Mesenchymal stem cell (in vitro differentiated cells and primary cell): ENCODE measurements at regions not wholly inside any gene's neighbourhood (a gene's known extent, or its start where the extent isn't known, plus 50 kb on each side); places are given as distances from the start of the nearest gene placed in this dataset.

Source experiments
- DNase-seq: peaks from one replicate; pipeline ENCODE4 v3.0.0-alpha.2; 2013
- H2AFZ ChIP-seq: one replicate; pipeline ENCODE4 v1.6.1; 2013; ENCODE audit warnings: low read depth, mild to moderate bottlenecking, control low read depth, inconsistent platforms, low read length, moderate library complexity
- H2AK5ac ChIP-seq: 2 replicates; pipeline ENCODE4 v1.6.1; 2013; ENCODE audit warnings: low read length, moderate library complexity, mild to moderate bottlenecking, inconsistent platforms; ENCODE audit not compliant: severe bottlenecking
- H2BK120ac ChIP-seq: one replicate; pipeline ENCODE4 v1.6.1; 2013; ENCODE audit warnings: low read depth, mild to moderate bottlenecking, inconsistent platforms, low read length, moderate library complexity
- H2BK12ac ChIP-seq, 2 experiments: one replicate each; pipeline ENCODE4 v1.6.1; 2013; ENCODE audit warnings: inconsistent platforms in 2 of 2, low read length in 2 of 2, mild to moderate bottlenecking in 2 of 2, moderate library complexity in 2 of 2, control low read depth in 1 of 2
- H2BK15ac ChIP-seq: one replicate; pipeline ENCODE4 v1.6.1; 2013; ENCODE audit warnings: mild to moderate bottlenecking, low read depth, inconsistent platforms; ENCODE audit not compliant: poor library complexity, severe bottlenecking
- H2BK5ac ChIP-seq: 2 replicates; pipeline ENCODE4 v1.6.1; 2013; ENCODE audit warnings: low read depth, mild to moderate bottlenecking, low read length, control low read depth, inconsistent platforms; ENCODE audit not compliant: poor library complexity, severe bottlenecking
- H3K14ac ChIP-seq, 2 experiments: one replicate each; pipeline ENCODE4 v1.6.1; 2013; ENCODE audit warnings: inconsistent platforms in 2 of 2, low read length in 2 of 2, control low read depth in 1 of 2, mild to moderate bottlenecking in 1 of 2, moderate library complexity in 1 of 2
- H3K18ac ChIP-seq, 2 experiments: one replicate each; pipeline ENCODE4 v1.6.1; 2013; ENCODE audit warnings: inconsistent platforms in 2 of 2, low read length in 2 of 2, control low read depth in 1 of 2, low read depth in 1 of 2, mild to moderate bottlenecking in 1 of 2
- H3K23ac ChIP-seq, 2 experiments: one replicate each; pipeline ENCODE4 v1.6.1; 2013; ENCODE audit warnings: inconsistent platforms in 2 of 2, low read length in 2 of 2, mild to moderate bottlenecking in 2 of 2, moderate library complexity in 2 of 2, control low read depth in 1 of 2
- H3K27ac ChIP-seq: 2 replicates; pipeline ENCODE4 v1.5.1; 2013; ENCODE audit warnings: mild to moderate bottlenecking, moderate library complexity, low read length, control low read depth, inconsistent platforms; ENCODE audit not compliant: poor library complexity, severe bottlenecking
- H3K27me3 ChIP-seq, 2 experiments: 2 replicates each; pipeline versions ENCODE4 v1.6.1 to v1.7.0; 2013; ENCODE audit warnings: low read length in 2 of 2, mild to moderate bottlenecking in 2 of 2, moderate library complexity in 2 of 2, control low read depth in 1 of 2, inconsistent platforms in 1 of 2; ENCODE audit not compliant: control insufficient read depth in 1 of 2, insufficient read depth in 1 of 2
- H3K36me3 ChIP-seq, 2 experiments: 2 replicates each; pipeline versions ENCODE4 v1.6.1 to v1.7.0; 2013; ENCODE audit warnings: low read length in 2 of 2, control low read depth in 1 of 2, inconsistent platforms in 1 of 2, low read depth in 1 of 2, mild to moderate bottlenecking in 1 of 2; ENCODE audit not compliant: insufficient read depth in 2 of 2, control insufficient read depth in 1 of 2
- H3K4ac ChIP-seq, 2 experiments: one replicate each; pipeline ENCODE4 v1.6.1; 2013; ENCODE audit warnings: inconsistent platforms in 2 of 2, low read length in 2 of 2, mild to moderate bottlenecking in 2 of 2, moderate library complexity in 2 of 2, control low read depth in 1 of 2, low read depth in 1 of 2
- H3K4me1 ChIP-seq: 2 replicates; pipeline ENCODE4 v1.6.1; 2013; ENCODE audit warnings: low read depth, low read length, control low read depth; ENCODE audit not compliant: control insufficient read depth, insufficient read depth
- H3K4me2 ChIP-seq: 2 replicates; pipeline ENCODE4 v1.6.1; 2013; ENCODE audit warnings: low read length, mild to moderate bottlenecking, inconsistent platforms; ENCODE audit not compliant: poor library complexity, severe bottlenecking
- H3K4me3 ChIP-seq, 2 experiments: 2 replicates each; pipeline versions ENCODE4 v1.5.1 to v1.7.0; 2013; ENCODE audit warnings: low read length in 2 of 2, mild to moderate bottlenecking in 2 of 2, control low read depth in 1 of 2, low read depth in 1 of 2; ENCODE audit not compliant: insufficient read depth in 1 of 2
- H3K79me1 ChIP-seq: replicated peaks from 2 replicates; pipeline ENCODE4 v1.6.1; 2013; ENCODE audit warnings: mild to moderate bottlenecking, control low read depth, low read length, inconsistent platforms; ENCODE audit not compliant: poor library complexity, severe bottlenecking
- H3K9ac ChIP-seq: 2 replicates; pipeline ENCODE4 v1.7.0; 2013; ENCODE audit warnings: mild to moderate bottlenecking, low read length, moderate library complexity
- H3K9me3 ChIP-seq: 2 replicates; pipeline ENCODE4 v1.7.0; 2013; ENCODE audit warnings: mild to moderate bottlenecking, low read length; ENCODE audit not compliant: control insufficient read depth
- H4K8ac ChIP-seq: one replicate; pipeline ENCODE4 v1.6.1; 2013; ENCODE audit warnings: inconsistent platforms, mild to moderate bottlenecking, low read length, moderate library complexity
- H4K91ac ChIP-seq: one replicate; pipeline ENCODE4 v1.6.1; 2013; ENCODE audit warnings: mild to moderate bottlenecking, low read length, inconsistent platforms
- WGBS: methylation state at CpG from one replicate; pipeline ENCODE4 v1.1.7; 2013; ENCODE audit warnings: mixed read lengths; 5-methylcytosine and 5-hydroxymethylcytosine counted together

- H4K8ac ChIP-seq, result no peak overlapping the region
- no peak for DNase-seq
- H3K18ac ChIP-seq, result no peak overlapping the region
- H3K4me3 ChIP-seq, result no peak overlapping the region
- 75% methylated on average over 3 of the region's 5 CpGs for WGBS
- no peak overlapping the region for H4K91ac ChIP-seq
- no peak overlapping the region for H3K14ac ChIP-seq
- no peak overlapping the region for H2BK120ac ChIP-seq
- no peak overlapping the region for H2BK12ac ChIP-seq
- no peak overlapping the region for H2AK5ac ChIP-seq
- H3K4ac ChIP-seq, result no peak overlapping the region
- no peaks in the 10 kb centered on the region for H3K27me3 ChIP-seq
- no peak overlapping the region for H3K23ac ChIP-seq
- H2BK15ac ChIP-seq, result no peak overlapping the region
- no peak overlapping the region for H3K9ac ChIP-seq
- no peak overlapping the region for H3K27ac ChIP-seq
- no peak overlapping the region for H2BK5ac ChIP-seq
- no peaks in the 10 kb centered on the region for H3K79me1 ChIP-seq
- H2AFZ ChIP-seq, result no peak overlapping the region
- H3K36me3 ChIP-seq, result no peaks in the 10 kb centered on the region
- no peaks in the 10 kb centered on the region for H3K4me1 ChIP-seq
- no peak overlapping the region for H3K4me2 ChIP-seq
- H3K9me3 ChIP-seq, result peaks cover 8% of the 10 kb centered on the region
Observed at GRCh38 chr10:83724471-83725241, 414.7 kb upstream of the GHITM start.

GRCh38 chr10:83725567-83725966 is 413.7 kb upstream of the GHITM start:
- Histone ChIP-seq H3K27ac (no peak overlapping the region), H2AFZ (no peak overlapping the region), H3K27me3 (no peaks in the 10 kb centered on the region), H3K14ac (no peak overlapping the region), H2BK120ac (no peak overlapping the region), H4K8ac (no peak overlapping the region), H3K79me1 (no peaks in the 10 kb centered on the region), H3K4me2 (no peak overlapping the region), H3K36me3 (no peaks in the 10 kb centered on the region), H3K4me3 (no peak overlapping the region), H3K9ac (no peak overlapping the region), H3K4ac (no peak overlapping the region), H3K4me1 (no peaks in the 10 kb centered on the region), H2BK12ac (no peak overlapping the region), H3K23ac (no peak overlapping the region), H2BK15ac (no peak overlapping the region), H2BK5ac (no peak overlapping the region), H4K91ac (no peak overlapping the region), H3K18ac (no peak overlapping the region), H3K9me3 (peaks cover 7% of the 10 kb centered on the region), H2AK5ac (no peak overlapping the region)
- WGBS, result 74% methylated on average over 1 of the region's 1 CpG
- DNase-seq, result no peak

DNA sequence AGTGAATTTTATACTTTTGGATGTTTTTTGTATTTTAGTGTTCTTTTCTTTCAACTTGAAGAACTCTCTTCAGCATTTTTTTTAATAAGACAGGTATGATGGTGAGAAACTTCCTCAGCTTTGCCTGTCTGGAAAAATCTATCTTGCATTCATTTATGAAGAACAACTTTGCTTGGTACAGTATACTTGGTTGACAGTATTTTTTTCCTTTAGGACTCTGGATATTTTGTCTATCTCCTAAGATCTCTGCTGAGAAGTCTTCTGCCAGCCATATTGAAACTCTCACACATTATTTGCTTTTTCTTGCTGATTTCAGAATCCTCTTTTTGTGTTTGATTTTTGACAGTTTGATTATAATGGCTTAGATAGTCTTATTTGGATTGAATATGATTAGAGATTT is 405.0 kb upstream of the GHITM start:
- no peak for DNase-seq
- Histone ChIP-seq H2AK5ac (no peak overlapping the region), H3K18ac (no peak overlapping the region), H3K79me1 (no peaks in the 10 kb centered on the region), H3K4me2 (no peak overlapping the region), H2AFZ (no peak overlapping the region), H4K8ac (no peak overlapping the region), H3K9me3 (peaks cover 40% of the 10 kb centered on the region), H3K4me1 (no peaks in the 10 kb centered on the region), H2BK120ac (no peak overlapping the region), H2BK15ac (no peak overlapping the region), H3K4ac (no peak overlapping the region), H3K23ac (no peak overlapping the region), H3K14ac (no peak overlapping the region), H2BK12ac (no peak overlapping the region), H3K36me3 (no peaks in the 10 kb centered on the region), H3K27me3 (no peaks in the 10 kb centered on the region), H3K27ac (no peak overlapping the region), H3K9ac (no peak overlapping the region), H3K4me3 (no peak overlapping the region), H2BK5ac (no peak overlapping the region), H4K91ac (no peak overlapping the region)

DNA sequence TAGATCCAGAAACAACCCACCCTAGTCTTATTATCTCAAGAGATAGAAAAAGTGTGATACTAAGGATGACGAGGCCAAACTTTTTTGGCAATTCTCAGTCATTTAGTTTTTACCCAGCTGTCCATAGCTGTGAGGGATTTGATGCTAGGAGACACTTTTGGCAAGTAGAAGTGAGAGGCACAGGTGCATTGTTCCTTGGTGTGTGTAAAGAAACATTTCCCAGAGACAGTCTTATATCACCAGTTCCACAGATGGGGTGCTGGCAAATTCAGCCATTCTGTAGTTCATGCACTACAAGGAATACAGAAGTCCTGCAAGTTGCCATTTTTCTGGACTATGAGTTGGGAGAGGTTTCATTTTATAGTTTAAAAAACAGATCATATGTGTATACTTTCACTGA is 403.3 kb upstream of the GHITM start:
- DNase-seq, result no peak

More for the DNA sequence above, 403.3 kb upstream of the GHITM start:
- no peak overlapping the region for H3K4ac ChIP-seq
- no peak overlapping the region for H3K18ac ChIP-seq
- no peaks in the 10 kb centered on the region for H3K79me1 ChIP-seq
- WGBS, result 71% methylated on average over 1 of the region's 1 CpG
- H3K4me1 ChIP-seq, result no peaks in the 10 kb centered on the region
- no peak overlapping the region for H3K9ac ChIP-seq
- H2BK12ac ChIP-seq, result no peak overlapping the region
- H2AFZ ChIP-seq, result no peak overlapping the region
- H3K27ac ChIP-seq, result no peak overlapping the region
- H2BK120ac ChIP-seq, result no peak overlapping the region
- H2BK15ac ChIP-seq, result no peak overlapping the region
- H2BK5ac ChIP-seq, result no peak overlapping the region
- H3K9me3 ChIP-seq, result peaks cover 47% of the 10 kb centered on the region
- no peak overlapping the region for H3K23ac ChIP-seq
- H2AK5ac ChIP-seq, result no peak overlapping the region
- H3K27me3 ChIP-seq, result no peaks in the 10 kb centered on the region
- no peak overlapping the region for H4K91ac ChIP-seq
- H3K4me3 ChIP-seq, result no peak overlapping the region
- no peak overlapping the region for H3K14ac ChIP-seq
- H4K8ac ChIP-seq, result no peak overlapping the region
- no peaks in the 10 kb centered on the region for H3K36me3 ChIP-seq
- no peak overlapping the region for H3K4me2 ChIP-seq
